NCI-H524 (cell line): ENCODE measurements at regions not wholly inside any gene's neighbourhood (a gene's known extent, or its start where the extent isn't known, plus 50 kb on each side); places are given as distances from the start of the nearest gene placed in this dataset.

ENCODE experiments used
- DNase-seq, 2 experiments: peaks; one replicate each; lab custom pipeline; 2025; lab: John Stamatoyannopoulos, UW

DNA sequence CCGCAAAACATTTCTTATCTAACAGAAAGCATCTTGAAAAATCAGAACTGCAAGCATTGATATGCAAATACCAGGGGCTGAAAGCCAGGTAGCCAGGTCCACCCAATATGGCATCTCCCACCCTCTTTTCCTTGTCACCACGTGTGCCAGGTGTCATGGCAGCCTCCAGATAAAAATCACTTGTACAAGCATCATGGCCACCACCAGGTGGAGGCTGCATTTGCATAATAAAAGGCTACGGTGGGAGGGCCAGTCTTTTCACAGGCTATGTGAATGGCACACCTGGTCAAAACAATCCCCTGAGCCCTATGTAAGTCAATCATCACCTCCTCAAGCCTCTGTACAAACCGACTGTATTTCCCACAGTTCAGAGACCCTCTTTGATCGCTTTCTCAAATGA, 1233.1 kb upstream of the ALCAM start:
- no peak for DNase-seq

- no peak for DNase-seq
These were observed 1229.6 kb upstream of the ALCAM start for GRCh38 chr3:104137116-104137515.

- no peak for DNase-seq
These were observed 1221.5 kb upstream of the ALCAM start for GRCh38 chr3:104145164-104145563.

DNA sequence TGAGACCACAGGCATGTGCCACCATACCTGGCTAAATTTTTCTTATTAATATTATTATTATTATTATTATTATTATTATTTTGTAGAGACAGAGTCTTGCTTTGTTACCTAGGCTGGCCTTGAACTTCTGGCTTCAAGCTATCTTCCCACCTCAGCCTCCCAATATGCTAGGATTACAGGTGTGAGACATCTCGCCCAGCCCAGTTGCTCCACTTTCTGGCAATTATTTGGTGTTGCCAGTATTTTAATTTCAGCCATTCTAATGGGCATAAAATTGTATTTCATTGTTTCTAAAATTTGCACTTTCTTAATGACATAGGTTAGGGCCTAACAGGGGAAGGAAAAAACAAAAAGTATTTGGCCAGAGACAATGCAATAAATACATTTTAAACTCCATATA, 1217.6 kb upstream of the ALCAM start:
- no peak for DNase-seq

DNA sequence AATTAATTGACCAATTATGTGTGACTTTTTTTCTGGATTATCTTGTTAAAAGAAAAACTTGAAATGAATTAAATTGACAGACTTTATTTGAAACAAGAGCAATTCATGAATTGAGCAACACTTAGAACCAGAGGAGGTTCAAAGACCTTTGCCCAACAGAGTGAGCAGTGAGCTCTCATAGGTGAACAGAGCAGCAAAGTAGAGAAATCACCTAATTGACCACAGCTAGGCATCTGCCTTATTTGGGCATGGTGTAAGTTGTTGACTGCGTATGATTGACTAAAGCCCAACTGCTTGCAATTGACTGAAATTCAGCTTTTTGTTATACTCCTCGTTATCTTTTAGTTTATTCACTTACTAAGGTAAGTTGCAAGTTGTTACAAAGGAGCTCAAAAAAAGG, 1216.0 kb upstream of the ALCAM start:
- no peak for DNase-seq

DNA sequence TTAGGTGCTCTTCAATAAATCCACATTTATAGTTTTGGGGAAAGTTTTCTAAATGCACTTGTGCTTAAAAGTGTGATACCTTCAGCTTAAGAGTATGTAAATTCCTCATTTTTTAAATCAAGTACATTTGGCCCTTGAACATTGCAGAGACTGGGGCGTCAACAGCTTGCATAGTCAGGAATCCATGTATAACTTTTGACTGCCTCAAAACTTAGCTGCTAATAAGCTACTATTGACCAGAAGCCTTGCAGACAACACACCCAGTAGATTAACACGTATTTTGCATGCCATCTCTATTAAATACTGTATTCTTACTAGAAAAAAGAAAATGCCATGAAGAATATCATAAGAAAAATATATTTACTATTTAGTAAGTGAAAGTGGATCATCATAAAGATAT, 1211.8 kb upstream of the ALCAM start:
- no peak for DNase-seq

GRCh38 chr3:104165866-104166265, 1200.8 kb upstream of the ALCAM start:
- DNase-seq: no peak

- DNase-seq: no peak
These were observed 1198.3 kb upstream of the ALCAM start for GRCh38 chr3:104168386-104168785.

- no peak for DNase-seq
These were observed 1191.0 kb upstream of the ALCAM start for GRCh38 chr3:104175696-104176095.

- no peak for DNase-seq
These were observed 1190.0 kb upstream of the ALCAM start for GRCh38 chr3:104176706-104177105.

GRCh38 chr3:104178680-104179079, 1188.0 kb upstream of the ALCAM start:
- no peak for DNase-seq

DNA sequence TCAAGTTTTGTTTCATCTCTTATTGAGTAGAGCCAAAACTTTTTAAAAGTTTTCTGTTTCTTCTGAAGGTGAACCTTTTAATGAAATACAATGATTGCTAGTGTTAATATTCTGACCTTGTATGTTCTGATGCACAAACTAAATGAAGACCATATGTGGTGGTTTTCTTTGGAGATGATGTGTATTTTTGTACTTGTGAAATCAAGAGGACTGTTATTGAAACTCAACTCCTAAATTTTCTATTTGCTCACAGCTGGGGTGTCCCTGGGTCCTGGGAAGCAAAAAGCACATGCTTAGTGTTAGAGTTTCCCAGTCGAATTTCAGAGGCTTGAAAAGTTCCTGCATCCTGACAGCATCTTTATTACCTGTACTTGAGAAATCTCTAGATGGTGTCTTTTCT, 1185.8 kb upstream of the ALCAM start:
- DNase-seq: no peak

DNA sequence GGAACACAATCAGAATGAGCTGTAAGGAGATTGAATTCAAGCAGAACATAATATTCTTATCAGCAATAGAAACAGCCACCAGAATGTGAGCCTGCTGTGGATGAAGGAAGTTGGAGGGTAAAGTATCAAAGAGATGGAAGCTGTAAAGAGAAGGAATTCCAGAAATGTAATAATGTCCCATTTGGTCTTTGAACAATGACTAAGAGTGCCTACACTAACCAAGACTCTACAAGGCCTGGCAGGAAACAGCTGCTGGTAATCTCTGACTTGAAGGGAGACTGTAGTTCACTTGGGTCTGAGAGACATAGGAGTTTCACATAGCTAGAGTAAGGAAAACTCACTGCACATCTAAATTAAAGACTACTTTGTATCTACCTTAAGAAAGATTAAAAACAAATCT, 1176.0 kb upstream of the ALCAM start:
- DNase-seq: no peak

DNA sequence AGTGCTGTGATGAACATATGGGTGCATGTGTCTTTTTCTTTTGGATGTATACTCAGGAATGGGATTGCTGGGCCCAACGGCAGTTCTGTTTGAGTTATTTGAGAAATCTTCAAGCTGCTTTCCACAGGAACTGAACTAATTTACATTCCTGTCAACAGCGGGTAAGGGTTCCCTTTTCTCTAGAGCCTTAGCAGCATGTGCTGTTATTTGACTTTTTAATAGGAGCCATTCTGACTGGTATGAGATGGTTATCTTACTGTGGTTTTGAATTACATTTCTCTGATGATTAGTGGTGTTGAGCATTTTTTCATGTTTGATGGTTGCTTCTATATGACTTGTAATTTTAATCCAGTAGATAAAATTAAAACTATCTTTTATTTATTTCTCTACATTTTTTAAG, 1168.6 kb upstream of the ALCAM start:
- DNase-seq: peak in 1 of 2 experiments; percentile 15

DNA sequence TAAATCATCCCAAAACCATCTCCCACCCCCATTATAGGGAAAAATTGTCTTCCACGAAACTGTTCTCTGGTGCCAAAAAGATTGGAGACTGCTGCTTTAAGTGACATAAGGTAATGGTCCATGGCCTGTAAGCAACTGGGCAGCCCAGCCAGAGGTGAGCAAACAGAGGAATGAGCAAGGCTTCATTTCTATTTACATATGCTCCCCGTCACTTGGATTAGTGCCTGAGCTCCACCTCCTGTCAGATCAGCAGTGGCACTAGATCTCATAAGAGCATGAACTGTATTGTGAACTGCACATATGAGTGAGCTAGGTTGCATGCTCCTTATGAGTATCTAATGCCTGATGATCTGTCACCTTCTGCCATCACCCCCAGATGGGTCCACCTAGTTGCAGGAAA, 1159.8 kb upstream of the ALCAM start:
- peak in 1 of 2 experiments; percentile 43 for DNase-seq

DNA sequence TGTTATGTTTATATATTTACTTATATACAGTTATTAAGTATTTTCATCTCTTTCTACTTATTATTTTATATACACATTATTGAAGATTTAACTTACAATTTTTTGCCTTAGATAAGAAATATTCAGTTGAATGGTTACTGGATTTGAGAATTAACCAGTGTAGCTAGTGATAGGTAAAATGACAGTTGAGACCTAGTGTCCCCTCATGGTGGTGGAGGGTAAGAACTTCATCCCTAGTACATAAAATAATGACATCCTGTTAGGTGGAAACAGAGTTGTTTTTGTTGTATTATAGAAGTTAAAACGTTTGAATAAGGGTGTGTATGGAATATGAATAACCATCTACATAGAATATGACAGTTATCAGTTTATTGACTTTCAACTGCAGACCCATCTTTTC, 1152.4 kb upstream of the ALCAM start:
- no peak for DNase-seq

- no peak for DNase-seq
These were observed 1151.8 kb upstream of the ALCAM start for GRCh38 chr3:104214937-104215336.

DNA sequence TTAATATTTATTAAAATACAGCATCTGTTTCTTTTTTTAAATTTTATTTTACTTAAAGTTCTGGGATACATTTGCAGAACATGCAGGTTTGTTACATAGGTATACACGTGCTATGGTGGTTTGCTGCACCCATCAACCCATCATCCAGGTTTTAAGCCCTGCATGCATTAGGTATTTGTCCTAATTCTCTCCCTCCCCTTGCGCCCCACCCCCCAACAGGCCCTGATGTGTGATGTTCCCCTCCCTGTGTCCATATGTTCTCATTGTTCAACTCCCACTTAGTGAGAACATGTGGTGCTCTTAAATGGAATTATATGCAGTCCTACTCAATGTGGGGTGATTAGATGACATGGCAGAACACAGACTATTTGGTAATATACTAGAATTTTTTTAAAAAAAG, 1147.7 kb upstream of the ALCAM start:
- peak; percentile 94 to 95 for DNase-seq

DNA sequence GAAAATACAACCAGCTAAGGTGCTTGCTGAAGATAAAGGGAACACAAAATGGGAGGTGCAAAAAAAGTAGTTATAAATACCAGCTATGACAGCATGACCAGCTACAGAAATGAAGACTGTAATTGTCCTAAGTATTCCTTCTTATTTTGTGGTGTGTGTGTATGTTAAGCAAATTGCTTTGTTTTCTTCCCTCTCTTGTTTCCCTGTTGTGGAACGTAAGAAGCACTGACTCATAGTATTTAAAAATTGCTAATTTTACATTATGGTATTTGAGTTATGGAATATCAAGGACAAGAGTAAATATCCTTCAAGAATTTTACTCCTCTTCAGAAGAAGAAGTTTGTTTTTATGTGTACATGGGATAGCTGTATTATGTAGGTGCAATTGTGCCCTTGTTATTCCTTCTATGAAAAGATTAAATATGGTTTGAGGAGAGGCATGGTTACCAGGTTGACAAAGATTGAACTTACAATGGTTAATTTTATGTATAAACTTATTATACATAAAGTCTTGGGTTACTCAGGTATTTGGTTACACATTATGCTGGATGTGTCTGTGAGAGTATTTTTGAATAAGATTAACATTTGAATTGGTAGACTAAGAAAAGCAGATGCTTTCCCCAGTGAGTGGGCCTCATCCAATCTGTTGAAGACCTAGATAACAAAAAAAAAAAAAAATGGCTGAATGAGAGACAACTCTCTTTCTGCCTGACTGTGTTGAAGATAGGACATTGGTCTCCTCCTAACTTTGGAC, 1132.1 kb upstream of the ALCAM start:
- peak in 1 of 2 experiments; percentile 67 for DNase-seq

- no peak for DNase-seq
These were observed 1122.0 kb upstream of the ALCAM start for GRCh38 chr3:104244680-104245220.

GRCh38 chr3:104245261-104245660, 1121.4 kb upstream of the ALCAM start:
- no peak for DNase-seq

DNA sequence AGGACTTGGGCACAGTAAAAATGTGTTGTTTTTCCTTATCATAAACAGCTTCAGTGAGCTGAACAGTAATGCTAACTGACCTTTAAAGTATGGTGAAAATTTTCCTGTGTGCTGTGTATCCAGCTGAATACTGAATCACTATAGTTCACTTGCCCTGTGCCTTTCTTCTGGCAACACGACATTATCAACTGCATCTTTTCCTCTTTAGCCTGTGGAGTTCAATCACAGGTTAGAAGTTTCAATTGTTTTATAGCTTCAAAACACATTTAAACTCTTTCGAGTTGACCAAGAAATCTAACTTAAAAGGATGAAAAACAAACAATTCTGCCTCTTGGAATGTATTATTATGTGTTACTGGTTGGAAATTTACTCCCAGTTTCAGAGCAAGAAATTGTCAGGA, 1120.7 kb upstream of the ALCAM start:
- no peak for DNase-seq

DNA sequence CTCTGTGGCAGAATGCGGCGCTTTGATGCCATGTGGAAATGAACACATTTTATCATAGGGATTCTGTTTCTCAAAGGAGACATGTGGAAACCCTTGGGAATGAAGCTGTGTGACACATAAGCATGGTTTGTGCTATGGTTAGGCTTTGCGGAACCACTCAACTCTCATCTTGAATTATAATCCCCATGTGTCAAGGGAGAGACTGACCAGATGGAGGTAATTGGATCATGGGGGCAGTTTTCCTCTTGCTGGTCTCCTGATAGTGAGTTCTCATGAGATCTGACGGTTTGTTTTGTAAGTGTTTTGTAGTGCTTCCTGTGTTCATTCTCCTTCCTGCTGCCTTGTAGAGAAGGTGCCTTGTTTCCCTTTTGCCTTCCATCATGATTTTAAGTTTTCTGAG, 1109.2 kb upstream of the ALCAM start:
- peak; percentile 97 to 100 for DNase-seq

- no peak for DNase-seq
These were observed 1103.2 kb upstream of the ALCAM start for GRCh38 chr3:104263477-104263876.
